ENCODE measurements at regions not wholly inside any gene's neighbourhood (a gene's known extent, or its start where the extent isn't known, plus 50 kb on each side); places are given as distances from the start of the nearest gene placed in this dataset.

- no peak for DNase-seq
These were observed 272.2 kb upstream of the CFAP20DC start for GRCh38 chr3:59321881-59322540.

GRCh38 chr3:59320080-59320479 lies 270.3 kb upstream of the CFAP20DC start:
- DNase-seq: no peak

GRCh38 chr3:59319442-59319841 lies 269.6 kb upstream of the CFAP20DC start:
- DNase-seq: no peak

- DNase-seq: no peak
These were observed 269.1 kb upstream of the CFAP20DC start for GRCh38 chr3:59318881-59319280.

GRCh38 chr3:59317386-59317785 lies 267.6 kb upstream of the CFAP20DC start:
- no peak for DNase-seq

- DNase-seq: no peak
These were observed 267.0 kb upstream of the CFAP20DC start for GRCh38 chr3:59316688-59317275.

- peak; percentile 54 for DNase-seq
These were observed 263.5 kb upstream of the CFAP20DC start for GRCh38 chr3:59313365-59313764.

GRCh38 chr3:59311231-59311630 lies 261.4 kb upstream of the CFAP20DC start:
- no peak for DNase-seq

- DNase-seq: no peak
These were observed 260.9 kb upstream of the CFAP20DC start for GRCh38 chr3:59310736-59311135.

- DNase-seq: no peak
These were observed 258.9 kb upstream of the CFAP20DC start for GRCh38 chr3:59308684-59309083.

GRCh38 chr3:59308001-59308400 lies 258.2 kb upstream of the CFAP20DC start:
- no peak for DNase-seq

- DNase-seq: no peak
These were observed 256.6 kb upstream of the CFAP20DC start for GRCh38 chr3:59306436-59306835.

GRCh38 chr3:59304296-59304695 lies 254.5 kb upstream of the CFAP20DC start:
- DNase-seq: no peak

- no peak for DNase-seq
These were observed 253.6 kb upstream of the CFAP20DC start for GRCh38 chr3:59303452-59303851.

- no peak for DNase-seq
These were observed 252.6 kb upstream of the CFAP20DC start for GRCh38 chr3:59302442-59302841.

- no peak for DNase-seq
These were observed 250.9 kb upstream of the CFAP20DC start for GRCh38 chr3:59300733-59301132.

GRCh38 chr3:59299561-59299960 lies 249.7 kb upstream of the CFAP20DC start:
- DNase-seq: no peak

GRCh38 chr3:59290358-59290757 lies 240.5 kb upstream of the CFAP20DC start:
- DNase-seq: no peak

GRCh38 chr3:59289831-59290230 lies 240.0 kb upstream of the CFAP20DC start:
- DNase-seq: no peak

- DNase-seq: no peak
These were observed 239.1 kb upstream of the CFAP20DC start for GRCh38 chr3:59288951-59289350.

- no peak for DNase-seq
These were observed 237.1 kb upstream of the CFAP20DC start for GRCh38 chr3:59286791-59287531.

- DNase-seq: no peak
These were observed 235.7 kb upstream of the CFAP20DC start for GRCh38 chr3:59285560-59285959.

GRCh38 chr3:59284926-59285325 lies 235.1 kb upstream of the CFAP20DC start:
- no peak for DNase-seq

- no peak for DNase-seq
These were observed 230.3 kb upstream of the CFAP20DC start for GRCh38 chr3:59280113-59280512.

Data from stimulated activated CD4-positive, alpha-beta T cell treated with anti-CD3 and anti-CD28 coated beads, Interleukin-4, amount 100 ng/mL, for 1 hour (primary cell).